SU-DHL-6 (cell line): ENCODE measurements at regions not wholly inside any gene's neighbourhood (a gene's known extent, or its start where the extent isn't known, plus 50 kb on each side); places are given as distances from the start of the nearest gene placed in this dataset.

Source experiments
- H2AFZ ChIP-seq: fragments of 200-600 bp; sonication (generic); 2 replicates; pipeline ENCODE4 v1.6.1; 2014; ENCODE audit warnings: low read depth, mild to moderate bottlenecking, moderate library complexity, mixed read lengths, antibody characterized with exemption, low read length; ENCODE audit not compliant: severe bottlenecking
- H3F3A ChIP-seq: fragments of 200-600 bp; shearing (Covaris generic); 2 replicates; pipeline ENCODE4 v1.6.0; 2016; ENCODE audit warnings: antibody characterized with exemption, mild to moderate bottlenecking; ENCODE audit not compliant: insufficient read depth
- H3K27ac ChIP-seq: fragments of 200-600 bp; sonication (generic); 2 replicates; pipeline ENCODE4 v1.5.1; 2016; ENCODE audit warnings: low read depth, mild to moderate bottlenecking, low read length, moderate library complexity, mixed read lengths
- H3K27me3 ChIP-seq: fragments of 200-600 bp; sonication (generic), shearing (Covaris generic); 2 replicates; pipeline ENCODE4 v1.6.0; 2014; ENCODE audit warnings: mild to moderate bottlenecking, low read length
- H3K36me3 ChIP-seq: fragments of 200-600 bp; sonication (generic); 2 replicates; pipeline ENCODE4 v1.6.1; 2014; ENCODE audit warnings: mild to moderate bottlenecking, low read length, mixed read lengths
- H3K4me2 ChIP-seq: fragments of 300-600, 200-600 bp; shearing (Covaris generic), sonication (generic); 2 replicates; pipeline ENCODE4 v1.6.0; 2014; ENCODE audit warnings: low read length, low read depth, mild to moderate bottlenecking; ENCODE audit not compliant: poor library complexity, severe bottlenecking
- H3K4me3 ChIP-seq: fragments of 200-600 bp; sonication (generic); 2 replicates; pipeline ENCODE4 v1.5.1; 2014; ENCODE audit warnings: antibody characterized with exemption, low read length, mild to moderate bottlenecking, mixed read lengths; ENCODE audit not compliant: insufficient read depth, poor library complexity, severe bottlenecking
- H3K79me2 ChIP-seq: fragments of 200-600 bp; sonication (generic); 2 replicates; pipeline ENCODE4 v1.6.1; 2014; ENCODE audit warnings: mild to moderate bottlenecking, low read length, moderate library complexity; ENCODE audit not compliant: insufficient read depth
- H3K9ac ChIP-seq: fragments of 200-600 bp; sonication (generic); 2 replicates; pipeline ENCODE4 v1.7.0; 2014; ENCODE audit warnings: mild to moderate bottlenecking, low read length
- H3K9me2 ChIP-seq: fragments of 200-600 bp; sonication (generic); replicated peaks from 2 replicates; pipeline ENCODE4 v1.6.1; 2014; ENCODE audit warnings: low read length; ENCODE audit not compliant: insufficient read depth
- H3K9me3 ChIP-seq: fragments of 200-600 bp; sonication (generic); 2 replicates; pipeline ENCODE4 v1.6.1; 2014; ENCODE audit warnings: low read length, mixed read lengths; ENCODE audit not compliant: insufficient read depth
- H4K20me1 ChIP-seq: fragments of 200-600 bp; sonication (generic); 2 replicates; pipeline ENCODE4 v1.6.1; 2014; ENCODE audit warnings: low read depth, mild to moderate bottlenecking, antibody characterized with exemption, low read length, moderate library complexity, mixed read lengths
- EZH2phosphoT487 ChIP-seq: fragments of 200-600 bp; sonication (generic), shearing (Covaris generic); conservative IDR thresholded peaks from 2 replicates; pipeline ENCODE4 v1.6.1; 2018; ENCODE audit warnings: mild to moderate bottlenecking, antibody characterized with exemption, low read length, moderate library complexity, mixed read lengths
- TF ChIP-seq, protein P1 (sequence below): fragments of 200-600 bp; sonication (generic); IDR thresholded peaks from one replicate; pipeline ENCODE4 v1.5.1; 2017; ENCODE audit warnings: antibody characterized with exemption, mild to moderate bottlenecking, low read length, moderate library complexity; ENCODE audit not compliant: insufficient read depth, poor library complexity, severe bottlenecking

DNA sequence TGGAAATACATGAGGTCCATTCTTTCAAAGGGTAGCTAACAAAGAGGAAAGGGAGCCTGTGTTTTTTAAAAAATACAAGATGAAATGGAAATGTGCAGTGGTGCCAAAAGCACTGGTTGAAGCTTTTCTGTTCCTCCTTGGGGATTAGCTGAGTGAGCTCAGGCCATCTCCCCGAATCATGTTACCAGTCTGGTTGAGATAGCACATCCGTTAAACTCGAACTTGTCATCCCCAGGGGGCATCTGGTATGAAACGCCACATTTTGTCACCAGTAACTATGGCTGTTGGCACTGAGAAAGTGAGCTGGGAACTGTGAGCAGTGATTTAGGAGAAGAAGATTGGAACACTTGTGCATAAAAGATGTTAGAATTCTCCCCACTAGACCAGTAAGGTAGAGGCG, 196.2 kb downstream of the SAMD5 start:
- H3K27ac ChIP-seq, result no peak overlapping the region
- H3K9me2 ChIP-seq, result no peaks in the 10 kb centered on the region
- H3K79me2 ChIP-seq, result no peaks in the 10 kb centered on the region
- no peaks in the 10 kb centered on the region for H3K9me3 ChIP-seq
- H4K20me1 ChIP-seq, result no peaks in the 10 kb centered on the region
- no peak overlapping the region for H2AFZ ChIP-seq
- no peak overlapping the region for H3K4me2 ChIP-seq
- TF ChIP-seq EZH2phosphoT487, result no peak
- TF ChIP-seq, protein P1, sequence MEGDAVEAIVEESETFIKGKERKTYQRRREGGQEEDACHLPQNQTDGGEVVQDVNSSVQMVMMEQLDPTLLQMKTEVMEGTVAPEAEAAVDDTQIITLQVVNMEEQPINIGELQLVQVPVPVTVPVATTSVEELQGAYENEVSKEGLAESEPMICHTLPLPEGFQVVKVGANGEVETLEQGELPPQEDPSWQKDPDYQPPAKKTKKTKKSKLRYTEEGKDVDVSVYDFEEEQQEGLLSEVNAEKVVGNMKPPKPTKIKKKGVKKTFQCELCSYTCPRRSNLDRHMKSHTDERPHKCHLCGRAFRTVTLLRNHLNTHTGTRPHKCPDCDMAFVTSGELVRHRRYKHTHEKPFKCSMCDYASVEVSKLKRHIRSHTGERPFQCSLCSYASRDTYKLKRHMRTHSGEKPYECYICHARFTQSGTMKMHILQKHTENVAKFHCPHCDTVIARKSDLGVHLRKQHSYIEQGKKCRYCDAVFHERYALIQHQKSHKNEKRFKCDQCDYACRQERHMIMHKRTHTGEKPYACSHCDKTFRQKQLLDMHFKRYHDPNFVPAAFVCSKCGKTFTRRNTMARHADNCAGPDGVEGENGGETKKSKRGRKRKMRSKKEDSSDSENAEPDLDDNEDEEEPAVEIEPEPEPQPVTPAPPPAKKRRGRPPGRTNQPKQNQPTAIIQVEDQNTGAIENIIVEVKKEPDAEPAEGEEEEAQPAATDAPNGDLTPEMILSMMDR, result no peak
- no peak overlapping the region for H3K4me3 ChIP-seq
- no peak overlapping the region for H3K9ac ChIP-seq
- H3K36me3 ChIP-seq, result no peaks in the 10 kb centered on the region
- no peaks in the 10 kb centered on the region for H3F3A ChIP-seq
- H3K27me3 ChIP-seq, result no peaks in the 10 kb centered on the region

DNA sequence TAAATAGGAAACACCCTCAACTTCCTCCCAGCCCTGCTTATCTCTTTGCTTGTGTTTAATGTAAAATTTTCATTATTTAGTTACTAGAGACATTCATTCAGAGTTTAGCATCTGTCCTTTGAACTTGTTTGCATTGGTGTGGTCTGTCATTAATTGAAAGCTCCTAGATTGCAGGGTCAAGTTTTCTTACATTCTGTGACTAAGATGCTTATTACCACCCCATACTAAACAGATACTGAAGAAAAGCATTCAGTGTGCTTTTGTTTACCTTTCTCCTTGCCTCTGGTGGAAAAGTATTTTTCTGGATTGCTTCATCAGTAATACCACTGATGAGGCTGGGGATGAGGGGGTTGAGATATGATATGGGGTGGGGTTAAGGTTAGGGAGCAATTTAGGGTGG, 199.0 kb downstream of the SAMD5 start:
- no peak overlapping the region for H3K27ac ChIP-seq
- no peaks in the 10 kb centered on the region for H3K79me2 ChIP-seq
- no peak overlapping the region for H3K9ac ChIP-seq
- H3K4me3 ChIP-seq, result no peak overlapping the region
- H2AFZ ChIP-seq, result no peak overlapping the region
- no peaks in the 10 kb centered on the region for H3K36me3 ChIP-seq
- no peaks in the 10 kb centered on the region for H3K9me2 ChIP-seq
- no peaks in the 10 kb centered on the region for H4K20me1 ChIP-seq
- H3K27me3 ChIP-seq, result no peaks in the 10 kb centered on the region
- no peaks in the 10 kb centered on the region for H3F3A ChIP-seq
- H3K9me3 ChIP-seq, result no peaks in the 10 kb centered on the region
- TF ChIP-seq, protein P1, result no peak
- no peak for TF ChIP-seq EZH2phosphoT487
- no peak overlapping the region for H3K4me2 ChIP-seq

DNA sequence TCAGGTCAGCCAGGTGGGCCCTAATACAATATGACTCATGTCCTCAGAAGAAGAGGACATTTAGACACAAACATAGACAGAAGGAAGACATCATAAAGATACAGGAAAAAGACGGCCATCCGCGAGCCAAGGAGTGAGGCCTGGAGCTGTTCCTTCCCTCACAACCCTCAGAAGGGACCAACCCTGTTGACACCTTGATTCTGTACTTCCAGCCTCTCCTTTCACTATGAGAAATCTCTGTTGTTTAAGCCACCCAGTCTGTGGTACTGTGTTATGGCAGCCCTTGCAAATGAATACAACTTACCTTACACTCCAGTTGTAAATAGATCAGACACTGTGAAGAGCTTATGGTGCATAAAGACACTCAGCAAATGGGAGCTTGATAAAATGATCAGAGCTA, 199.7 kb downstream of the SAMD5 start:
- H3K4me2 ChIP-seq, result no peak overlapping the region
- TF ChIP-seq EZH2phosphoT487, result no peak
- TF ChIP-seq, protein P1, result no peak
- H3K79me2 ChIP-seq, result no peaks in the 10 kb centered on the region
- H3K9ac ChIP-seq, result no peak overlapping the region
- H3K27ac ChIP-seq, result no peak overlapping the region
- H3K9me3 ChIP-seq, result no peaks in the 10 kb centered on the region
- no peaks in the 10 kb centered on the region for H3K27me3 ChIP-seq
- no peaks in the 10 kb centered on the region for H3K36me3 ChIP-seq
- no peaks in the 10 kb centered on the region for H3F3A ChIP-seq
- no peaks in the 10 kb centered on the region for H3K9me2 ChIP-seq
- H3K4me3 ChIP-seq, result no peak overlapping the region
- no peaks in the 10 kb centered on the region for H4K20me1 ChIP-seq
- H2AFZ ChIP-seq, result no peak overlapping the region
